ENCODE measurements at regions not wholly inside any gene's neighbourhood (a gene's known extent, or its start where the extent isn't known, plus 50 kb on each side); places are given as distances from the start of the nearest gene placed in this dataset.

DNA sequence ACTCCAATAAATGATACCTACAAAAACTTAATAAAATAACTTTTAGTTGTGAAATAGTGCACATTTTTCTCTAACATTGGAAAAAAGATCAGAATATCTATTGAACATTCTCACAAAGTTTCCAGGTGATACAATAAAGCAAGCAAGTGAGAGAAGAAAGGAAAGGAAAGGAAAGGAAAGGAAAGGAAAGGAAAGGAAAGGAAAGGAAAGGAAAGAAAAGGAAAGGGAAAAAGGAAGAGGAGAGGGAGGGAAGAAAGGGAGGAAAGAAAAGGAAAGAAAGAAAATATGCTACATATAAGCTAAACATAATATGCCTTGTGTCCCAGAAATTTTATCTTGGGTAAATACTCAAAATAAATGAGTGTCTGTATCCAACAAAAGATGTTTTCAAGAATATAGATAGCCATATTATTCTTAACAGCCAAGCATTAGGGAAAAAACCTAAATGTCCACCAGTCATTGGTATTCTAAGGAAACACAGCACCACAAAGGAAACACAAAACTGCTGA lies 510.2 kb upstream of the ZWINT start:
- no peaks in the 10 kb centered on the region for H4K20me1 ChIP-seq (ENCODE audit: insufficient read depth)
- H2AFZ ChIP-seq (ENCODE audit: low read depth) = no peak overlapping the region
- TF ChIP-seq MEF2A (IDR thresholded peaks at IDR 0.05; ENCODE audit: borderline replicate concordance, low read depth) (no peak), NRF1 (IDR thresholded peaks at IDR 0.05; ENCODE audit: low read depth, low read length) (no peak), YY1 (IDR thresholded peaks at IDR 0.05; ENCODE audit: low read depth) (no peak), TEAD4 (IDR thresholded peaks at IDR 0.05; ENCODE audit: borderline replicate concordance, insufficient read depth) (no peak), MXI1 (IDR thresholded peaks at IDR 0.05; ENCODE audit: low read depth, low read length) (no peak), FOXJ3 (CRISPR knock-in tag; IDR thresholded peaks at IDR 0.05) (no peak), TAF1 (IDR thresholded peaks at IDR 0.05; ENCODE audit: borderline replicate concordance, low read depth, low read length) (no peak), RFX5 (IDR thresholded peaks at IDR 0.05; ENCODE audit: low read length) (no peak), FOSL2 (IDR thresholded peaks at IDR 0.05; ENCODE audit: borderline replicate concordance, low read depth) (no peak), RAD21 (IDR thresholded peaks at IDR 0.05; ENCODE audit: low read length) (no peak), NFIC (IDR thresholded peaks at IDR 0.05; ENCODE audit: borderline replicate concordance) (no peak), FOXM1 (IDR thresholded peaks at IDR 0.05; ENCODE audit: low read depth) (no peak)
- TF ChIP-seq, protein P1, sequence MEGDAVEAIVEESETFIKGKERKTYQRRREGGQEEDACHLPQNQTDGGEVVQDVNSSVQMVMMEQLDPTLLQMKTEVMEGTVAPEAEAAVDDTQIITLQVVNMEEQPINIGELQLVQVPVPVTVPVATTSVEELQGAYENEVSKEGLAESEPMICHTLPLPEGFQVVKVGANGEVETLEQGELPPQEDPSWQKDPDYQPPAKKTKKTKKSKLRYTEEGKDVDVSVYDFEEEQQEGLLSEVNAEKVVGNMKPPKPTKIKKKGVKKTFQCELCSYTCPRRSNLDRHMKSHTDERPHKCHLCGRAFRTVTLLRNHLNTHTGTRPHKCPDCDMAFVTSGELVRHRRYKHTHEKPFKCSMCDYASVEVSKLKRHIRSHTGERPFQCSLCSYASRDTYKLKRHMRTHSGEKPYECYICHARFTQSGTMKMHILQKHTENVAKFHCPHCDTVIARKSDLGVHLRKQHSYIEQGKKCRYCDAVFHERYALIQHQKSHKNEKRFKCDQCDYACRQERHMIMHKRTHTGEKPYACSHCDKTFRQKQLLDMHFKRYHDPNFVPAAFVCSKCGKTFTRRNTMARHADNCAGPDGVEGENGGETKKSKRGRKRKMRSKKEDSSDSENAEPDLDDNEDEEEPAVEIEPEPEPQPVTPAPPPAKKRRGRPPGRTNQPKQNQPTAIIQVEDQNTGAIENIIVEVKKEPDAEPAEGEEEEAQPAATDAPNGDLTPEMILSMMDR (IDR thresholded peaks at IDR 0.05) = no peak
- TF ChIP-seq, protein P2, sequence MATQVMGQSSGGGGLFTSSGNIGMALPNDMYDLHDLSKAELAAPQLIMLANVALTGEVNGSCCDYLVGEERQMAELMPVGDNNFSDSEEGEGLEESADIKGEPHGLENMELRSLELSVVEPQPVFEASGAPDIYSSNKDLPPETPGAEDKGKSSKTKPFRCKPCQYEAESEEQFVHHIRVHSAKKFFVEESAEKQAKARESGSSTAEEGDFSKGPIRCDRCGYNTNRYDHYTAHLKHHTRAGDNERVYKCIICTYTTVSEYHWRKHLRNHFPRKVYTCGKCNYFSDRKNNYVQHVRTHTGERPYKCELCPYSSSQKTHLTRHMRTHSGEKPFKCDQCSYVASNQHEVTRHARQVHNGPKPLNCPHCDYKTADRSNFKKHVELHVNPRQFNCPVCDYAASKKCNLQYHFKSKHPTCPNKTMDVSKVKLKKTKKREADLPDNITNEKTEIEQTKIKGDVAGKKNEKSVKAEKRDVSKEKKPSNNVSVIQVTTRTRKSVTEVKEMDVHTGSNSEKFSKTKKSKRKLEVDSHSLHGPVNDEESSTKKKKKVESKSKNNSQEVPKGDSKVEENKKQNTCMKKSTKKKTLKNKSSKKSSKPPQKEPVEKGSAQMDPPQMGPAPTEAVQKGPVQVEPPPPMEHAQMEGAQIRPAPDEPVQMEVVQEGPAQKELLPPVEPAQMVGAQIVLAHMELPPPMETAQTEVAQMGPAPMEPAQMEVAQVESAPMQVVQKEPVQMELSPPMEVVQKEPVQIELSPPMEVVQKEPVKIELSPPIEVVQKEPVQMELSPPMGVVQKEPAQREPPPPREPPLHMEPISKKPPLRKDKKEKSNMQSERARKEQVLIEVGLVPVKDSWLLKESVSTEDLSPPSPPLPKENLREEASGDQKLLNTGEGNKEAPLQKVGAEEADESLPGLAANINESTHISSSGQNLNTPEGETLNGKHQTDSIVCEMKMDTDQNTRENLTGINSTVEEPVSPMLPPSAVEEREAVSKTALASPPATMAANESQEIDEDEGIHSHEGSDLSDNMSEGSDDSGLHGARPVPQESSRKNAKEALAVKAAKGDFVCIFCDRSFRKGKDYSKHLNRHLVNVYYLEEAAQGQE (IDR thresholded peaks at IDR 0.05; ENCODE audit: low read depth, low read length) = no peak
- TF ChIP-seq, protein P3, sequence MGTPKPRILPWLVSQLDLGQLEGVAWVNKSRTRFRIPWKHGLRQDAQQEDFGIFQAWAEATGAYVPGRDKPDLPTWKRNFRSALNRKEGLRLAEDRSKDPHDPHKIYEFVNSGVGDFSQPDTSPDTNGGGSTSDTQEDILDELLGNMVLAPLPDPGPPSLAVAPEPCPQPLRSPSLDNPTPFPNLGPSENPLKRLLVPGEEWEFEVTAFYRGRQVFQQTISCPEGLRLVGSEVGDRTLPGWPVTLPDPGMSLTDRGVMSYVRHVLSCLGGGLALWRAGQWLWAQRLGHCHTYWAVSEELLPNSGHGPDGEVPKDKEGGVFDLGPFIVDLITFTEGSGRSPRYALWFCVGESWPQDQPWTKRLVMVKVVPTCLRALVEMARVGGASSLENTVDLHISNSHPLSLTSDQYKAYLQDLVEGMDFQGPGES (IDR thresholded peaks at IDR 0.05; ENCODE audit: low read depth, low read length) = no peak
- TF ChIP-seq, protein P4, sequence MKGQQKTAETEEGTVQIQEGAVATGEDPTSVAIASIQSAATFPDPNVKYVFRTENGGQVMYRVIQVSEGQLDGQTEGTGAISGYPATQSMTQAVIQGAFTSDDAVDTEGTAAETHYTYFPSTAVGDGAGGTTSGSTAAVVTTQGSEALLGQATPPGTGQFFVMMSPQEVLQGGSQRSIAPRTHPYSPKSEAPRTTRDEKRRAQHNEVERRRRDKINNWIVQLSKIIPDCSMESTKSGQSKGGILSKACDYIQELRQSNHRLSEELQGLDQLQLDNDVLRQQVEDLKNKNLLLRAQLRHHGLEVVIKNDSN (IDR thresholded peaks at IDR 0.05; ENCODE audit: borderline replicate concordance, low read depth) = no peak
- TF ChIP-seq, protein P5, sequence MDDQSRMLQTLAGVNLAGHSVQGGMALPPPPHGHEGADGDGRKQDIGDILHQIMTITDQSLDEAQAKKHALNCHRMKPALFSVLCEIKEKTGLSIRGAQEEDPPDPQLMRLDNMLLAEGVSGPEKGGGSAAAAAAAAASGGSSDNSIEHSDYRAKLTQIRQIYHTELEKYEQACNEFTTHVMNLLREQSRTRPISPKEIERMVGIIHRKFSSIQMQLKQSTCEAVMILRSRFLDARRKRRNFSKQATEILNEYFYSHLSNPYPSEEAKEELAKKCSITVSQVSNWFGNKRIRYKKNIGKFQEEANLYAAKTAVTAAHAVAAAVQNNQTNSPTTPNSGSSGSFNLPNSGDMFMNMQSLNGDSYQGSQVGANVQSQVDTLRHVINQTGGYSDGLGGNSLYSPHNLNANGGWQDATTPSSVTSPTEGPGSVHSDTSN (IDR thresholded peaks at IDR 0.05) = no peak
- TF ChIP-seq, protein P6, sequence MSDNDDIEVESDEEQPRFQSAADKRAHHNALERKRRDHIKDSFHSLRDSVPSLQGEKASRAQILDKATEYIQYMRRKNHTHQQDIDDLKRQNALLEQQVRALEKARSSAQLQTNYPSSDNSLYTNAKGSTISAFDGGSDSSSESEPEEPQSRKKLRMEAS (IDR thresholded peaks at IDR 0.05; ENCODE audit: low read depth) = no peak
- H3K9me3 ChIP-seq = no peaks in the 10 kb centered on the region
- no peak for DNase-seq
- H3K9ac ChIP-seq = no peak overlapping the region
- no peak overlapping the region for H3K4me2 ChIP-seq
- no peaks in the 10 kb centered on the region; a peak in 1 of 4 replicates for H3K4me1 ChIP-seq (ENCODE audit: control insufficient read depth in 1 of 2, insufficient read depth in 2 of 2, low read depth in 1 of 2, low read length in 1 of 2)
- no peaks in the 10 kb centered on the region for H3K36me3 ChIP-seq (replicated peaks in 1 of 2; ENCODE audit: control insufficient read depth in 1 of 2, insufficient read depth in 2 of 2, low read length in 1 of 2)
- H3K4me3 ChIP-seq (ENCODE audit: low read depth in 2 of 2, low read length in 1 of 2) = no peak overlapping the region
- ChIA-PET CTCF (no interaction called here), POLR2A (no interaction called here)
- H3K27ac ChIP-seq (ENCODE audit: low read depth in 2 of 2, low read length in 1 of 2) = no peak overlapping the region
- no peaks in the 10 kb centered on the region for H3K79me2 ChIP-seq (ENCODE audit: insufficient read depth)
- no peaks in the 10 kb centered on the region for H3K27me3 ChIP-seq (ENCODE audit: insufficient read depth)
- H3K9me2 ChIP-seq = no peaks in the 10 kb centered on the region
- H3F3A ChIP-seq (replicated peaks; ENCODE audit: insufficient read depth) = no peaks in the 10 kb centered on the region
